ENCODE measurements at regions not wholly inside any gene's neighbourhood (a gene's known extent, or its start where the extent isn't known, plus 50 kb on each side); places are given as distances from the start of the nearest gene placed in this dataset.

DNA sequence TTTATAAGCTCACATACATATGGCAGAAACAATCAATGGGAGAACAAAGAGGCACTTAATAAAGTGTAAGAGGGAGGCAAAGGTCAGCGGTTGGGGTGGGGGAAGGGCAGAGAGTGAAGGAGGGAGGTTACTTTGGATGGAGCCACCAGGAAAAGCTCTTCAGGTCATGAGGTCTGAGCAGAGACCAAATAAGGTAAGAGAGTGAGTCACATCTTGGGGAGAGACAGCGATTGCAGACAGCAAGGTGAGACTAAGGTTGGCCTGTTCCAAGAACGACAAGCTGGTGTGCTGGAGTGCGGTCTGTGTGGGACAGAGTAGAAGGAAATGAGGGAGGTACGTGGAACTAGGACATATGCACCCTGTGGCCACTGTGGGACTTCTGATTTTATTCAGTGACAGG, 74.3 kb upstream of the TOMM7 start:
- DNase-seq (ENCODE audit: low spot score): no peak
- TF ChIP-seq, protein P1, sequence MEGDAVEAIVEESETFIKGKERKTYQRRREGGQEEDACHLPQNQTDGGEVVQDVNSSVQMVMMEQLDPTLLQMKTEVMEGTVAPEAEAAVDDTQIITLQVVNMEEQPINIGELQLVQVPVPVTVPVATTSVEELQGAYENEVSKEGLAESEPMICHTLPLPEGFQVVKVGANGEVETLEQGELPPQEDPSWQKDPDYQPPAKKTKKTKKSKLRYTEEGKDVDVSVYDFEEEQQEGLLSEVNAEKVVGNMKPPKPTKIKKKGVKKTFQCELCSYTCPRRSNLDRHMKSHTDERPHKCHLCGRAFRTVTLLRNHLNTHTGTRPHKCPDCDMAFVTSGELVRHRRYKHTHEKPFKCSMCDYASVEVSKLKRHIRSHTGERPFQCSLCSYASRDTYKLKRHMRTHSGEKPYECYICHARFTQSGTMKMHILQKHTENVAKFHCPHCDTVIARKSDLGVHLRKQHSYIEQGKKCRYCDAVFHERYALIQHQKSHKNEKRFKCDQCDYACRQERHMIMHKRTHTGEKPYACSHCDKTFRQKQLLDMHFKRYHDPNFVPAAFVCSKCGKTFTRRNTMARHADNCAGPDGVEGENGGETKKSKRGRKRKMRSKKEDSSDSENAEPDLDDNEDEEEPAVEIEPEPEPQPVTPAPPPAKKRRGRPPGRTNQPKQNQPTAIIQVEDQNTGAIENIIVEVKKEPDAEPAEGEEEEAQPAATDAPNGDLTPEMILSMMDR (IDR thresholded peaks at IDR 0.05; ENCODE audit: extremely low read depth, missing control alignments): no peak

GRCh38 chr7:22895828-22896165, 73.1 kb upstream of the TOMM7 start:
- DNase-seq (ENCODE audit: low spot score): no peak
- TF ChIP-seq, protein P1 (IDR thresholded peaks at IDR 0.05; ENCODE audit: extremely low read depth, missing control alignments): no peak

DNA sequence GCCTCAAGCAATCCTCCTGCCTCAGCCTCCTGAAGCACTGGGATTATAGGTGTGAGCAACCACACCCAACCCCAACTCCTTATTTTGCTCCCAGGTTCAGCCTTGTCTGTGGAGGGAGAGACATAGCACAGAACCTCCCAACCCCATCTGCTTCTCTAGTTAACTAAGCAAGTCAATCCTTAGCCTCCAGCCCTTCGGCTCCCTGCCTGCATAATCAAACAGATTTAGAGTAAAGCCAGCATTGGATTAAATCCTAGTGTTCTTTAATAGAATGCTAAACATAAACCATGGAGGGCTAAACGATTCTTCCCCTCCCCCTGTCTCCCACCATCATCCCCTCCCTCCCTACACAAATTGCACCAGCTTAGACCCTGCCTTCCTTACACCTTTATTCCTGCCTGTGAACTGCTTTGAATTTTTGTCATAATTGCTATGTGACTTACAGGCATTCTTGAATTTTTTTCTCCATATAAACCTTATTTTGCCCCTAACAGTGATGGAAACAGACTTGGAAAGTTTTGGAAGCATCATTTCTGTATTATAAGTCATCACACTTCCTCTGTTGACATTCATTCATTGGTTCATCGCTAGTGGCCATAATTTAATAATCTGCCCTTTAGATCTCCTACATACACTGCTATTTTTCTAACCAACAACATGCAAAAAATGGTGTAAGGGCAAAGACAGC, 72.6 kb upstream of the TOMM7 start:
- no peak for DNase-seq (ENCODE audit: low spot score)
- TF ChIP-seq, protein P1 (IDR thresholded peaks at IDR 0.05; ENCODE audit: extremely low read depth, missing control alignments): no peak

GRCh38 chr7:22894546-22894945, 71.9 kb upstream of the TOMM7 start:
- no peak for DNase-seq (ENCODE audit: low spot score)
- TF ChIP-seq, protein P1 (IDR thresholded peaks at IDR 0.05; ENCODE audit: extremely low read depth, missing control alignments): no peak

GRCh38 chr7:22890773-22891172, 68.1 kb upstream of the TOMM7 start:
- DNase-seq (ENCODE audit: low spot score): no peak

GRCh38 chr7:22885797-22886261, 63.2 kb upstream of the TOMM7 start:
- TF ChIP-seq, protein P1 (IDR thresholded peaks at IDR 0.05; ENCODE audit: extremely low read depth, missing control alignments): no peak
- peak; percentile 74 for DNase-seq (ENCODE audit: low spot score)

More at GRCh38 chr7:22890773-22891172, 68.1 kb upstream of the TOMM7 start:
- TF ChIP-seq, protein P1 (IDR thresholded peaks at IDR 0.05; ENCODE audit: extremely low read depth, missing control alignments): no peak

- DNase-seq (ENCODE audit: low spot score): peak; percentile 46
- TF ChIP-seq, protein P1 (IDR thresholded peaks at IDR 0.05; ENCODE audit: extremely low read depth, missing control alignments): no peak
These were observed 62.5 kb upstream of the TOMM7 start for GRCh38 chr7:22884911-22885788.

All from GM20000 (cell line).